SU-DHL-6 (cell line): ENCODE measurements at regions not wholly inside any gene's neighbourhood (a gene's known extent, or its start where the extent isn't known, plus 50 kb on each side); places are given as distances from the start of the nearest gene placed in this dataset.
"Not testable (repeated sequence)": the region's sequence is repeated elsewhere in the genome, so short reads cannot be mapped to it uniquely, and the experiment has no call there.

ENCODE experiments used
- H2AFZ ChIP-seq: fragments of 200-600 bp; sonication (generic); 2 replicates; pipeline ENCODE4 v1.6.1; 2014; ENCODE audit warnings: low read depth, mild to moderate bottlenecking, moderate library complexity, mixed read lengths, antibody characterized with exemption, low read length; ENCODE audit not compliant: severe bottlenecking
- H3F3A ChIP-seq: fragments of 200-600 bp; shearing (Covaris generic); 2 replicates; pipeline ENCODE4 v1.6.0; 2016; ENCODE audit warnings: antibody characterized with exemption, mild to moderate bottlenecking; ENCODE audit not compliant: insufficient read depth
- H3K27ac ChIP-seq: fragments of 200-600 bp; sonication (generic); 2 replicates; pipeline ENCODE4 v1.5.1; 2016; ENCODE audit warnings: low read depth, mild to moderate bottlenecking, low read length, moderate library complexity, mixed read lengths
- H3K27me3 ChIP-seq: fragments of 200-600 bp; sonication (generic), shearing (Covaris generic); 2 replicates; pipeline ENCODE4 v1.6.0; 2014; ENCODE audit warnings: mild to moderate bottlenecking, low read length
- H3K36me3 ChIP-seq: fragments of 200-600 bp; sonication (generic); 2 replicates; pipeline ENCODE4 v1.6.1; 2014; ENCODE audit warnings: mild to moderate bottlenecking, low read length, mixed read lengths
- H3K4me2 ChIP-seq: fragments of 300-600, 200-600 bp; shearing (Covaris generic), sonication (generic); 2 replicates; pipeline ENCODE4 v1.6.0; 2014; ENCODE audit warnings: low read length, low read depth, mild to moderate bottlenecking; ENCODE audit not compliant: poor library complexity, severe bottlenecking
- H3K4me3 ChIP-seq: fragments of 200-600 bp; sonication (generic); 2 replicates; pipeline ENCODE4 v1.5.1; 2014; ENCODE audit warnings: antibody characterized with exemption, low read length, mild to moderate bottlenecking, mixed read lengths; ENCODE audit not compliant: insufficient read depth, poor library complexity, severe bottlenecking
- H3K79me2 ChIP-seq: fragments of 200-600 bp; sonication (generic); 2 replicates; pipeline ENCODE4 v1.6.1; 2014; ENCODE audit warnings: mild to moderate bottlenecking, low read length, moderate library complexity; ENCODE audit not compliant: insufficient read depth
- H3K9ac ChIP-seq: fragments of 200-600 bp; sonication (generic); 2 replicates; pipeline ENCODE4 v1.7.0; 2014; ENCODE audit warnings: mild to moderate bottlenecking, low read length
- H3K9me2 ChIP-seq: fragments of 200-600 bp; sonication (generic); replicated peaks from 2 replicates; pipeline ENCODE4 v1.6.1; 2014; ENCODE audit warnings: low read length; ENCODE audit not compliant: insufficient read depth
- H3K9me3 ChIP-seq: fragments of 200-600 bp; sonication (generic); 2 replicates; pipeline ENCODE4 v1.6.1; 2014; ENCODE audit warnings: low read length, mixed read lengths; ENCODE audit not compliant: insufficient read depth
- H4K20me1 ChIP-seq: fragments of 200-600 bp; sonication (generic); 2 replicates; pipeline ENCODE4 v1.6.1; 2014; ENCODE audit warnings: low read depth, mild to moderate bottlenecking, antibody characterized with exemption, low read length, moderate library complexity, mixed read lengths
- EZH2phosphoT487 ChIP-seq: fragments of 200-600 bp; sonication (generic), shearing (Covaris generic); conservative IDR thresholded peaks from 2 replicates; pipeline ENCODE4 v1.6.1; 2018; ENCODE audit warnings: mild to moderate bottlenecking, antibody characterized with exemption, low read length, moderate library complexity, mixed read lengths
- TF ChIP-seq, protein P1 (sequence below): fragments of 200-600 bp; sonication (generic); IDR thresholded peaks from one replicate; pipeline ENCODE4 v1.5.1; 2017; ENCODE audit warnings: antibody characterized with exemption, mild to moderate bottlenecking, low read length, moderate library complexity; ENCODE audit not compliant: insufficient read depth, poor library complexity, severe bottlenecking

DNA sequence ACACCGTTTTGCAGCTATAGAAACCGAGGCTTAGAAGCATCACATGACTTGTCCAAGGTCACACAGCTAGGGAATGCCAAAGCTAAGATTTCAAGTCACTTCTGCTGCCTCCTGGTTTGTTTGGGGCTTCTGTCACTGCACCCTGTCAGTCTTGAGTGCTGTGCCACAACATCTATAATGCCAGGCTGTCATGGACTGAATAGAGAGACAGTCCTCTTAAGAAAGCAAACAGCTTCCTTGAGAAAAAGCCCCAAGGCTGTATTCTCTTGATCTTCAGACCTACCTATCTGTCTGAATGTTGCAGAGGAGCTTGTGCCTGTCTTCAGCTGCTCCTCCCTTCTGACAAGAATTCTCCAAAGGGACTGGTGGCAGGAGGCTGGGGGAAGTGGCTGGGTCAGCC lies 81.6 kb downstream of the OLFM4 start:
- Histone ChIP-seq H3K27me3 (no peaks in the 10 kb centered on the region), H3K4me3 (no peak overlapping the region), H3K27ac (no peak overlapping the region), H3K4me2 (no peak overlapping the region), H3K9ac (no peak overlapping the region), H4K20me1 (no peaks in the 10 kb centered on the region), H3K79me2 (no peaks in the 10 kb centered on the region), H3F3A (no peaks in the 10 kb centered on the region), H3K36me3 (no peaks in the 10 kb centered on the region), H2AFZ (no peak overlapping the region), H3K9me2 (0 out of 2 replicates have a peak, but pooled peaks cover 3% of the 10 kb centered on the region), H3K9me3 (no peaks in the 10 kb centered on the region)
- TF ChIP-seq, protein P1, sequence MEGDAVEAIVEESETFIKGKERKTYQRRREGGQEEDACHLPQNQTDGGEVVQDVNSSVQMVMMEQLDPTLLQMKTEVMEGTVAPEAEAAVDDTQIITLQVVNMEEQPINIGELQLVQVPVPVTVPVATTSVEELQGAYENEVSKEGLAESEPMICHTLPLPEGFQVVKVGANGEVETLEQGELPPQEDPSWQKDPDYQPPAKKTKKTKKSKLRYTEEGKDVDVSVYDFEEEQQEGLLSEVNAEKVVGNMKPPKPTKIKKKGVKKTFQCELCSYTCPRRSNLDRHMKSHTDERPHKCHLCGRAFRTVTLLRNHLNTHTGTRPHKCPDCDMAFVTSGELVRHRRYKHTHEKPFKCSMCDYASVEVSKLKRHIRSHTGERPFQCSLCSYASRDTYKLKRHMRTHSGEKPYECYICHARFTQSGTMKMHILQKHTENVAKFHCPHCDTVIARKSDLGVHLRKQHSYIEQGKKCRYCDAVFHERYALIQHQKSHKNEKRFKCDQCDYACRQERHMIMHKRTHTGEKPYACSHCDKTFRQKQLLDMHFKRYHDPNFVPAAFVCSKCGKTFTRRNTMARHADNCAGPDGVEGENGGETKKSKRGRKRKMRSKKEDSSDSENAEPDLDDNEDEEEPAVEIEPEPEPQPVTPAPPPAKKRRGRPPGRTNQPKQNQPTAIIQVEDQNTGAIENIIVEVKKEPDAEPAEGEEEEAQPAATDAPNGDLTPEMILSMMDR = no peak
- no peak for TF ChIP-seq EZH2phosphoT487

DNA sequence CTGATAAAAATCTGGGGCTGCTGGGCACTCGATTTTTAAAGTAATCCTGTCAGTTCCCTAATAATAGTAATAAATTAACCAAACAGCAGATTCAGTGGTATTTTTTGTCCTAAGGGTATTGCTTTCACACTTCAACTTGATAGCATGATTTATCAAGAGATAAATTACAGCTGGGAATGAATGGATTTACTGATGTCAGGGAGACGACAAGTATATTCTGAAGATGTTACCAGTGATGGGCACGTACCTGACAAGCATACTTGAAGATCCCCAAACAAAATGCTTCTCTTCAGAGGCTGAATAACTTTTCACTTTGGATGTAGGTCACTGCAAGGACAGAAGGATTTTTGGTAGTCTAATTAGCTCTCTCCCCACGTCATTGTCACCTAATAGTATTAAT lies 82.0 kb downstream of the OLFM4 start:
- no peak overlapping the region for H3K9ac ChIP-seq
- H3K9me2 ChIP-seq = 0 out of 2 replicates have a peak, but pooled peaks cover 3% of the 10 kb centered on the region
- no peaks in the 10 kb centered on the region for H3K79me2 ChIP-seq
- H3K4me3 ChIP-seq = no peak overlapping the region
- no peak overlapping the region for H3K27ac ChIP-seq
- no peak overlapping the region for H2AFZ ChIP-seq
- H3K36me3 ChIP-seq = no peaks in the 10 kb centered on the region
- H3K4me2 ChIP-seq = no peak overlapping the region
- no peaks in the 10 kb centered on the region for H3K27me3 ChIP-seq
- no peaks in the 10 kb centered on the region for H4K20me1 ChIP-seq
- H3K9me3 ChIP-seq = no peaks in the 10 kb centered on the region
- TF ChIP-seq, protein P1 = no peak
- TF ChIP-seq EZH2phosphoT487 = no peak
- no peaks in the 10 kb centered on the region for H3F3A ChIP-seq

DNA sequence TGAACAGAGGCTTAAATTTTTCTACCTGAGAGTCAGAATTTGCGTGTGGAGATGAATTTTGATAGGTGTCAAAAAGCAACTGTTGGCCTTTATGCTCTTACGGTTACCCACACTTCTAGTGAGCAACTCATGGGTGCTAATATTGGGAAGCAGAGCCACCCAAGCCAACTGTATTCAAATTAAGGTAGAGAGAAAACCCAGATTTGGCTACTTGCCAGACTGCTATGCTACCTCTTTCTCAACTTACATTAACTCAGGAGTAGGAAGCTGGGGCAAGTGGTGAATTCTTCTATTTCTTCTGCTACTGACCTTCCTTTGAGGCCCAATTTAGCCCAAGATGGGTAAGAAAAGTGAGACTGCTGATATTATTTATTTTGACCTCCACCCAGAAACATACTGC lies 83.9 kb downstream of the OLFM4 start:
- H3F3A ChIP-seq = no peaks in the 10 kb centered on the region
- no peak overlapping the region for H3K4me3 ChIP-seq
- H3K9me3 ChIP-seq = no peaks in the 10 kb centered on the region
- H3K36me3 ChIP-seq = no peaks in the 10 kb centered on the region
- no peaks in the 10 kb centered on the region for H3K27me3 ChIP-seq
- no peaks in the 10 kb centered on the region for H4K20me1 ChIP-seq
- no peak for TF ChIP-seq EZH2phosphoT487
- TF ChIP-seq, protein P1 = no peak
- no peak overlapping the region for H3K27ac ChIP-seq
- H3K9ac ChIP-seq = no peak overlapping the region
- no peak overlapping the region for H2AFZ ChIP-seq
- H3K4me2 ChIP-seq = no peak overlapping the region
- H3K9me2 ChIP-seq = no peaks in the 10 kb centered on the region
- no peaks in the 10 kb centered on the region for H3K79me2 ChIP-seq

DNA sequence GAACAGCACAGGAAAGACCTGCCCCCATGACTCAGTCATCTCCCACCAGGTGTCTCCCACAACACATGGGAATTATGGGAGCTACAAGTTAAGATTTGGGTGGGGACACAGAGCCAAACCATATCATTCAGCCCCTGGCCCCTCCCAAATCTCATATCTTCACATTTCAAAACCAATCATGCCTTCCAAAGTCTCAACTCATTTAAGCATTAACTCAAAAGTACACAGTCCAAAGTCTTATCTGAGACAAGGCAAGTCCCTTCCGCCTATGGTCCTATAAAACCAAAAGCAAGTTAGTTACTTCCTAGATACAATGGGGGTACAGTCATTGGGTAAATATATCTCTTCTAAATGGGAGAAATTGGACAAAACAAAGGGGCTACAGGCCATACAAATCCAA lies 88.4 kb downstream of the OLFM4 start:
- not testable (repeated sequence) for H3K27ac ChIP-seq, H2AFZ ChIP-seq, H4K20me1 ChIP-seq, H3K9ac ChIP-seq, H3F3A ChIP-seq, H3K27me3 ChIP-seq, H3K36me3 ChIP-seq, H3K79me2 ChIP-seq, H3K4me3 ChIP-seq, H3K4me2 ChIP-seq, H3K9me3 ChIP-seq, H3K9me2 ChIP-seq
